GM21390 (cell line): ENCODE measurements at regions not wholly inside any gene's neighbourhood (a gene's known extent, or its start where the extent isn't known, plus 50 kb on each side); places are given as distances from the start of the nearest gene placed in this dataset.
"Not testable (repeated sequence)": the region's sequence is repeated elsewhere in the genome, so short reads cannot be mapped to it uniquely, and the experiment has no call there.

ENCODE experiments used
- ATAC-seq: cut with Tn5 transposase; IDR thresholded peaks from one replicate; pipeline ENCODE4 v1.9.1; 2021; ENCODE audit not compliant: unreplicated experiment

- no peak for ATAC-seq
Observed at GRCh38 chr10:117492504-117492903, 50.0 kb upstream of the EMX2 start.

DNA sequence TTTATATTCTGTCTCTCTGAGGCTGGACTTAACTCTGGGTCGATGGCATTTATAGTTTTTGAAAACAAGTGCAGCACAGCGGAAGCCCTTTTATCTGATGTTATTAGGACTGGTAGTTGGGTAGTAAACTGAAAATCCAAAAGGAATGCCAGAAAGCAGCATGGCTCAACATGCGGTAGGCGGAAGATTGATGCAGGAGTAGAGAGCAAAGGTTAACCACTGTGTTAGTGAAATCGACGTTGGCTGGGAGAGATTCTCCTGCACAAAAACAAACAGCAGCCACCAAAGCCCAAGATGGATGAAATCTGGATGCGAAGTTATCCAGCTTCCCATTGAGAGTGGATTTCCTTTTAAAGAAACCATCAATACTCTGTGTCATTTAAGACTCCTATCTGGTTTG is 54.5 kb upstream of the EMX2 start:
- ATAC-seq = no peak

DNA sequence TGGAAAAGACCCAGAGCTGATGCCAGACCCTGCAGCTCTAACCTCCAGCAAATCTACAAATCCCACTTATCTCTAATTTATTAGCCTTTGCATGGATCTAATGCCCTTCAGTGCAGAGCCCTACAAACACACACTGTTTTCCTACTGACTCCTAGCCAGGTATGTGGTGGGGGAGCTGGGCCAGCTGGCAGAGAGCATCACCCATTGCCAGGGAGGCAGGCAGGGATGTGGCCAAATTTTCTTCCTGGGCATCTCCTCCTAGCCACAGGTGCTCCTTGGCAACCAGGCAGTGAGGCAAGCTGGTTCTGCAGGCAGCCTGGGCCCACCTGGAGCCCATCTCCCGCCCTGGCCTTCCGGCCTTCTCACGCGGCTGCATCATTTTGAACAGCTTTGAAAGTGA is 55.9 kb upstream of the EMX2 start:
- no peak for ATAC-seq

GRCh38 chr10:117483056-117483590 is 59.4 kb upstream of the EMX2 start:
- no peak for ATAC-seq

GRCh38 chr10:117481011-117481410 is 61.5 kb upstream of the EMX2 start:
- not testable (repeated sequence) for ATAC-seq

- ATAC-seq = no peak
Observed at GRCh38 chr10:117480097-117480496, 62.4 kb upstream of the EMX2 start.

- ATAC-seq = no peak
Observed at GRCh38 chr10:117477961-117478670, 64.4 kb upstream of the EMX2 start.

- no peak for ATAC-seq
Observed at GRCh38 chr10:117477211-117477947, 65.2 kb upstream of the EMX2 start.

DNA sequence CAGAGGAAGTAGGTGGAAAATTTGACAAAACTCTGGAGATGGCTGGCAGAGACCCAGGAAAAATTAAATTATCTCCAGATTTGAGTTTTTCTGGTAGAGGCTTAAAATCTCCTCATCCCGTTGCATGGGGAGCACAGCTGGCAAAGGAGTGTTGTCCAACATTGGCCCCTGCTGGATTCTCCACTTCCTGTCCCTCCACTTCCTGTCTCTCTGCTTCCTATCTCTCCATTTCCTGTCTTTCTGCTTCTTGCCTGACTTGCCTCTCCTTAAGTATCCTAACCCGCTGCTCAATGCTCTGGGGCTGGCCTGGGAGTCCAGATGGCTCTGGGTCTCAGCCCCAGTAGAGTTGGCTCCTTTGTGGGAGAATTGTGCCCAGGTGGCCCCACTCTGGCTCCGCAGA is 65.8 kb upstream of the EMX2 start:
- ATAC-seq = no peak

DNA sequence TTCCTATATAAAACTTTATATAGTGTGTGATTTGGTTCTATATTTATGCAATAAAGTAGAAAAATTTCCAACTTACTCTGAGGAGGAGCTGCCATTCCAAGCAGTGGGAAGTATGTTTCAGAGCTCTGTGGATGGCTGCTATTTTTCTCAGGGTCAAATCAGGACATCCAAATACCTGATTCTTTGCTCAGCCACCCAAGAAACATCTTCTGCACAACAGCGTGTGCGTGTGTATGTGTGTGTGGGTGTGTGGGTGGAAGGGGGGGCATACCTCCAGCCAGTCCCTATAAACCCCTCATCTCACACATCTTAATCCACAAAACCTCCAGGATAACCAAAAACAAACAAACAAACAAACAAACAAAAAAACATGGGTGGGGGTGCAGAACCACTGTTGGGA is 66.3 kb upstream of the EMX2 start:
- ATAC-seq = no peak

DNA sequence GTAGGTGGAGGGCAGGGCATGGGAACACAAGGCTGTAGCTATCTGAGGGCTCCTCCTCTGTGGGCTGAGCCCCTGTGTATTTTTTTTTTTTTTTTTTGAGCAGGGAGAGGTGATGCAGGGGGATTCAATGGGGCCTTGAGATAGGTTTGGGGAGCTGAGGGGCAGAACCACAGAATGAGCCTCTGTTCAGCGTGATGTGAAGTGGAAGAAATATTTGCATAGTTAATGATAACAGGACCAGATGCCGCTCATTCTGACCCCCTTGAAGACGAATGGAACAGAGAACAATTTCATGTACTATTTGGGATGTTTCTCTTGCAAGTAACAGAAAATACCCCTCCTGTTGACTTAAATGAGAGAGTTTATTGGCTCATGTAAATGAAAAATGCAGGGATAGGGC is 69.7 kb upstream of the EMX2 start:
- ATAC-seq = peak; percentile 54

DNA sequence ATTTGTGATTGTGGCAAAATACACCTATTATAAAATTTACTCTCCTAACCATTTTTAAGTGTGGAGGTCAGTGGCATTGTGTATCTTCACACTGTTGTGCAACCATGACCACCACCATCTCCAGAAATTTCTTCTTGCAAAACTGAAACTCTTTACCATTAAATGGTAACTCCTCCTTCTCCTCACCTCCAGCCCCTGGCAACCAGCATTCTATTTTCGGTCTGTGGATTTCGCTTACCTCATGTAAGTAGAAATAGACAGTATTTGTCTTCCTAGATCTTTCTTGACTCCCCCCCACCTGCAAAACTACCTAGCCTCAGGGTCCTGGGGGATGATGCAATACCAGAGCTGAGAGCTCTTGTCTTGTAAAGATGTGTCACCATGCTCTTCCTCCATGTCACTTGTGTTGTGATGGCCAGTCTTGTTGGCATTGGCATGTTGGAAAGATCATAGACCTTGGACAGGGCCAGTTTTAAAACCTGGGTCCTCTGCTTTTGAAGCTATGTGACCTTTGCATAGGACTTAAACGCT is 71.1 kb upstream of the EMX2 start:
- no peak for ATAC-seq

DNA sequence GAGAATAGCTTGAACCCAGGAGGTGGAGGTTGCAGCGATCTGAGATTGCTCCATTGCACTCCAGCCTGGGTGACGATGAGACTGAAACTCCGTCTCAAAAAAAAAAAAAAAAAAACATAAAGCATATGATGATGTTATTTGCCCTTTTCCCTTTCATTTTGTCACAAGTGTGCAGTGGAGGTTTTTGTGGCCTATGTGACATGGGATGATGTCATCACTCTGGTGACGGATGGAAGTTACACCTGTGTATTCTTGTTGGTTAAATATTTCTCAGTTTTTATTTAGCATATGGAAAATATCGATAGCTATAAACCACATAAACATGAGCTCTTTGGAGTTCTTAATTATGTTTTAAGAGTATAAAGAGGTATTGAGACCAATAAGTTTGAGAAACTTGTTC is 71.8 kb upstream of the EMX2 start:
- ATAC-seq = no peak

DNA sequence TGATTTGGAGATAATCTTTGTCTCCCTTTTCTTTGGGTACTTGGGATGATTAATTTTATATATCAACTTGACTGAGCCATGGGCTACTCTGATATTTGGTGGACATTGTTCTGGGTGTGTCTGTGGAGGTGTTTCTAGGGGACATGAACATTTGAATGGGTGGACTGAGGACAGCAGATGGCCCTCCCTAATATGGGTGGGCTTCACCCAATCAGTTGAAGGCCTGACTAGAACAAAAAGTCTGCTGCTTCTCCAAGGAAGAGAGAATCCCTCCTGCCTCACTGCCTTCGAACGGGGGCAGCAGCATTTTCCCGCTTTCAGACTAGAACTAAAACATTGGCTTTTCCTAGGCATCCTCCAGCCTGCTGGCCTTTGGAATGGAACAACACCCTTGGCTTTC is 73.9 kb upstream of the EMX2 start:
- no peak for ATAC-seq

GRCh38 chr10:117464176-117464575 is 78.4 kb upstream of the EMX2 start:
- ATAC-seq = no peak

DNA sequence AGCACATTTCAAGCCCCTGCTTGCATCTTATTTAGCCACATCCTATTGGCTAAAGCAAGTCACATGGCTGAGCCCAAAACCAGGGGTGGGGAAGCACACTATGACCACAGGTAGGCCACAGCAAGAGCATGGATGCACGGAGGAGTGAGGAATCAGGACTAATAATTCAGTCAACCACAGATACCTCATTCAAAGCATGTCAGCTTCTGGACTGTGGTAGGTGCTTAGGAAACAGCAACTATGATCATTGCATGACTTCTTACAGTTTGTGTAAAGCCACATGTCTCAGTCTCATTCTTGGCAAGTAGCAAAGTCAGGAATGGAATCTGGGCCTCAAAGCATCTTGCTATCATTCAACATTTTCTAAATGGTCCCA is 79.0 kb upstream of the EMX2 start:
- ATAC-seq = no peak

DNA sequence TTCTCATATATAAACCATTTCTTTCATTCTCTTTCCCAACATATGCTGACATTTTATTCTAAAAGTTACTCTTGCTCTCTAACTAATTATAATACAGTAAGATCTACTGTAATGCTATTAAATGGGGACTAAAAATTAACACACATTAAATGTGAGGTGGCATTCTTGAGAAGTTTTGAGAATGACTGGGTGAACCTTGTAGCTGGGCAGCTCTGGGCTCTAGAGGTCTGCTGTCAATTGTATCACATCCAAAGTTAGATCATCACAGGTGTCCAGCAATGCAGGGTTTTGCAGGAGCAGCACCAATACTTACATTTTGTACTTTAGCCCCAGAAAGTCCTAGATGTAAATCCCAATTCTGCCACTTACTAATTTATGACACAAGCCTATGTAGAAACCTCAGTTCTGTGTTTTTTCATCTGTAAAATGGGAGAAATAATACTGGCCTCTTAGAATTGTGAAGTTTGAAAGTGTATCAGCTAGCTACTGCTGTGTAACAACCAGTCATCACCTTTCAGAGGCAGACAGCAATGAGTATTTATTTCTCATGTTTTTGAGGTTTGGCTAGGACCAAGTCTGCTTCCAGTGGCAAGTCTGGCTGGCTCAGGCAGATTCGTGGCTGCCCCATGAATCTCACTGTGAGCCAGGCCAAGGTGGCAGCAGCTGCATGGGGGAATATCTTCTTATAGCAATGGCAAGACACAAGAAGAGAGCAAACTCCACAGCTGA is 79.6 kb upstream of the EMX2 start:
- no peak for ATAC-seq

- no peak for ATAC-seq
Observed at GRCh38 chr10:117462424-117462792, 80.1 kb upstream of the EMX2 start.

GRCh38 chr10:117461766-117462423 is 80.7 kb upstream of the EMX2 start:
- ATAC-seq = no peak

GRCh38 chr10:117460846-117461765 is 81.4 kb upstream of the EMX2 start:
- no peak for ATAC-seq
